ENCODE measurements at regions not wholly inside any gene's neighbourhood (a gene's known extent, or its start where the extent isn't known, plus 50 kb on each side); places are given as distances from the start of the nearest gene placed in this dataset.

DNA sequence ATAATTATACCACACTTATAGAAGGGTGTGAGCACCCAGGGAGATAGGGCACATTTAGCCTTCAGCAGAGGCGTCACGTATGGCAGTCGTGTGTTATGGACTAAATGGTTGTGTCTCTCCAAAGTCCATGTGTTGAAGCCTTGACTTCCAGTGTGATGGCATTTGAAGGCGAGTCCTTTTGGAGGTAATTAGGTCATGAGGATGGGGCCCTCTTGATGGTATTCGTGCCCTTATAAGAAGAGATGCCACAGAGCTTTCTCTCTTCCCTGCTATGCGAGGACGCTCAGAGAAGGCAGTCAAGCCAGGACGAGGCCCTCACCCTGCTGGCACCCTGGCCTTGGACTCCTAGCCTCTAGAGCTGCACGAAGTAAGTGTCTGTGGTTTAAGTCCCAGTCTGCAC, 375.0 kb upstream of the C1orf174 start:
- no peak for TF ChIP-seq EZH2 (IDR thresholded peaks at IDR 0.05; ENCODE audit: borderline replicate concordance, low read depth, low read length, severe bottlenecking)
- TF ChIP-seq, protein P1, sequence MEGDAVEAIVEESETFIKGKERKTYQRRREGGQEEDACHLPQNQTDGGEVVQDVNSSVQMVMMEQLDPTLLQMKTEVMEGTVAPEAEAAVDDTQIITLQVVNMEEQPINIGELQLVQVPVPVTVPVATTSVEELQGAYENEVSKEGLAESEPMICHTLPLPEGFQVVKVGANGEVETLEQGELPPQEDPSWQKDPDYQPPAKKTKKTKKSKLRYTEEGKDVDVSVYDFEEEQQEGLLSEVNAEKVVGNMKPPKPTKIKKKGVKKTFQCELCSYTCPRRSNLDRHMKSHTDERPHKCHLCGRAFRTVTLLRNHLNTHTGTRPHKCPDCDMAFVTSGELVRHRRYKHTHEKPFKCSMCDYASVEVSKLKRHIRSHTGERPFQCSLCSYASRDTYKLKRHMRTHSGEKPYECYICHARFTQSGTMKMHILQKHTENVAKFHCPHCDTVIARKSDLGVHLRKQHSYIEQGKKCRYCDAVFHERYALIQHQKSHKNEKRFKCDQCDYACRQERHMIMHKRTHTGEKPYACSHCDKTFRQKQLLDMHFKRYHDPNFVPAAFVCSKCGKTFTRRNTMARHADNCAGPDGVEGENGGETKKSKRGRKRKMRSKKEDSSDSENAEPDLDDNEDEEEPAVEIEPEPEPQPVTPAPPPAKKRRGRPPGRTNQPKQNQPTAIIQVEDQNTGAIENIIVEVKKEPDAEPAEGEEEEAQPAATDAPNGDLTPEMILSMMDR (IDR thresholded peaks at IDR 0.05; ENCODE audit: borderline replicate concordance, extremely low read depth, low read length, poor library complexity, severe bottlenecking): no peak

Measured in DND-41 (cell line).